Erythroblast (primary cell): ENCODE measurements at regions not wholly inside any gene's neighbourhood (a gene's known extent, or its start where the extent isn't known, plus 50 kb on each side); places are given as distances from the start of the nearest gene placed in this dataset.
"Not testable (repeated sequence)": the region's sequence is repeated elsewhere in the genome, so short reads cannot be mapped to it uniquely, and the experiment has no call there.

Experiments
- DNase-seq, 2 experiments: peaks; one replicate each; lab custom pipeline; 2025; lab: John Stamatoyannopoulos, UW
- GATA1 ChIP-seq: IDR thresholded peaks from 2 replicates; pipeline ENCODE4 v1.6.1; 2011; ENCODE audit warnings: low read depth, mild to moderate bottlenecking, control low read depth, low read length, moderate library complexity
- POLR2A ChIP-seq: IDR thresholded peaks from 2 replicates; pipeline ENCODE4 v1.6.1; 2011; ENCODE audit warnings: mild to moderate bottlenecking, low read length

DNA sequence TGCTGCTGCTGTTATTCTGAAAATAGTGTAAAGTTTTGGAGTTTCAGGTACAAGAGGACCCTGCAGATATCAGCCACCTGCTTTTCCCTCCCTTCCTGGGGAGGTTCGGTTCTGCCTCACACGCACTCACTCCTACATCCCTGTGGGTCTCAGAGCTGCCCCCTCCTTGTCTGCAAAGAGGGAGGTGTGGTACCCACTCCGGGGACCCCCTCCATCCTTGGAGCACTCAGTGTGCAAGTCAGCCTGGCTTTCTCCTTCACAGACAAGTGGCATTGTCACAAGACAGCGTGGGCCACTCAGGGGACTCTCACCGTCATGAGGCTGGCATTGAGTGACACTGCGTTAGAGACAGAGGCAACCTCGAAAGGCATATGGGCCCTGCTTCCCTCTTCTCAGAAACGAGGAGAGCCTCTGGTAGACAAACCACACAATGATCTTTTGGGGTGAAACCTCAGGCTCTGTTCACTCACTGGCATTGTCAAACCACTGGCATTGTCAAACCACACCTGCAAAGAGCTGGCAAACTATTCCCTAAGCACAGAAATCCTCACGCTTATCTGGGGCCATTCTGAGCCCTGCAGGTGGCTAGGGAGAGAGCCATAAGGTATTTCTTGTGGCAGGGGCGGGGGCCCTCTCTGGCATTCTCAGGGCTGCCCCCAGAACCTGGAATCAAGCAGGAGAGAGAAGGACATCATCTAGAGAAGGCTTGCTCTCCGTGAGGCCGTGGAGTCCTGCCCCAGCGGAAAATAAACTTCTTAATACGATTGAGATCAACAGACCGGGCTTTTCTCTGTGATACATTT lies 285.0 kb downstream of the SHOX start:
- no peak for DNase-seq
- TF ChIP-seq POLR2A (no peak), GATA1 (no peak)

DNA sequence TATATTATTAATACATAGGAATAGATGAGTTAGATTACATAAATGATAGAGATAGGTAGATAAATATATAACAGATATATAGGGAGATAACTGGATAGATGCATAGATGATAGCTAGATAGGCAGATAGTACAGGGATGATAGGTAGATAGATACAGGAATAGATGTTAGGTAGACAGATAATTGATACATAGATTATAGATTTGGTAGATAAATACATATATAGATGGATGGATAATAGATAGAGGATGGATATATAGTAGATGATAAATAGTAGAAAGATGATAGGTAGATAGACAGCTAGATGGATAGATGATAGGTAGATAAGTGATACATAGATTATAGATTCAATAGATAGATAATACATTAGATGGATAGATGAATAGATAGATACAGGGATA lies 283.6 kb downstream of the SHOX start:
- TF ChIP-seq GATA1 = no peak
- DNase-seq = no peak

DNA sequence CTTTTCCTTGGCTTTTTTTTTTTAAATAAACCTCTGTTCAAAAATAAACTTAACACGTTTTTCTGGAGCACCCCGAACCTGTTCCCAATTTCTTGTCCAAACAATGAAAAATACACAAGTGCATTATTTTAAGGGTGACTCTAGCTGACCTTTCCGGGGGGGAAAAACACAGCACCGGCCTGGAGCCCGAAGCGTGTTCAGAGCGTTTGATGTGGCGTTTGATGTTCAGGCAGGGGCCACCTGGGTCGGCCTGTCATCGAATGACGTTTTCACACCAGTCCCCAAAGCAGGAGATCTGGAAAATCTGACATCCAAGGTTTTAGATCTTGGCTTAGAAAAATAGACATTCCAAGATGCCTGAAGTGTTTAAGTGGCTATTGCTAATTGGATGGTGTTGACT lies 282.1 kb downstream of the SHOX start:
- TF ChIP-seq POLR2A (no peak), GATA1 (no peak)
- no peak for DNase-seq

- DNase-seq = not testable (repeated sequence)
Measured at GRCh38 chrX:909068-909467, 278.5 kb downstream of the SHOX start.

- no peak for DNase-seq
- TF ChIP-seq GATA1 (no peak), POLR2A (no peak)
Measured at GRCh38 chrX:906586-906985, 276.0 kb downstream of the SHOX start.

- no peak for TF ChIP-seq POLR2A
- no peak for TF ChIP-seq GATA1
- DNase-seq = no peak
Measured at GRCh38 chrX:905848-906566, 275.4 kb downstream of the SHOX start.

GRCh38 chrX:903116-903515 lies 272.5 kb downstream of the SHOX start:
- TF ChIP-seq GATA1 = no peak
- TF ChIP-seq POLR2A = no peak
- DNase-seq = no peak

- TF ChIP-seq GATA1 (no peak), POLR2A (no peak)
- DNase-seq = no peak
Measured at GRCh38 chrX:896256-896655, 265.7 kb downstream of the SHOX start.

GRCh38 chrX:889966-890651 lies 259.5 kb downstream of the SHOX start:
- DNase-seq = no peak
- TF ChIP-seq POLR2A (no peak), GATA1 (no peak)

DNA sequence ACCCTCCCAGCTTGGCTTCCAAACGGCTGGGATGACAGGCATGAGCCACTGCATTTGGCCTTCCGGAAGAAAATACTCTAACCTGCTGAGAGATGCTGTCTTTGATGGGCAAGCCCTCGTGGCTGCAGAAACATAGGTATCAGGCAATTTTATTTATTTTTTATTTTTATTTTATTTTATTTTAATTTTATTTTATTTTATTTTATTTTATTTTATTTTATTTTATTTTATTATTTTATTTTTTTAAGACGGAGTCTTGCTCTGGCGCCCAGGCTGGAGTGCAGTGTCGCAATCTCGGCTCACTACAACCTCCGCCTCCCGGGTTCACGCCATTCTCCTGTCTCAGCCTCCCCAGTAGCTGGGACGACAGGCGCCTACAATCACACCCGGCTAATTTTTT lies 257.1 kb downstream of the SHOX start:
- DNase-seq = not testable (repeated sequence)

DNA sequence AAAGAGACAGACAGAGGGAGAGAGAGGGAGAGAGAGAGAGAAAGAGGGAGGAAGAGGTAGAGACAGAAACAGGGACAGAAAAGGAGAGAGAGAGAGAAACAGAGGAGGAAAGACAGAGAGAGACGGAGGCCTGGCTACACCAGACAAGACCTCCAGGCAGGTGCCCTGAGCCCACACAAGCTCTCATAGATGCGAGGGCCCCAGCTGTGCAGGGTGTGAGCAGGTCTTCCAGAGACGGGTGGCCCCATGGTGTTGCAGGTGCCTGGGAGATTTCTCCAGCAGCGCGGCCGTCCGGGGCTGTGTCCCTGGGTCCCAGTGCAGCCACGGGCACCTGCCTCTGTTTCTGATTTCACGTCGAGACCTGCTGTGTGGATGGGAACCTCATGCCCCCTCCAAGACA lies 253.0 kb downstream of the SHOX start:
- DNase-seq = no peak
- TF ChIP-seq POLR2A (no peak), GATA1 (no peak)

DNA sequence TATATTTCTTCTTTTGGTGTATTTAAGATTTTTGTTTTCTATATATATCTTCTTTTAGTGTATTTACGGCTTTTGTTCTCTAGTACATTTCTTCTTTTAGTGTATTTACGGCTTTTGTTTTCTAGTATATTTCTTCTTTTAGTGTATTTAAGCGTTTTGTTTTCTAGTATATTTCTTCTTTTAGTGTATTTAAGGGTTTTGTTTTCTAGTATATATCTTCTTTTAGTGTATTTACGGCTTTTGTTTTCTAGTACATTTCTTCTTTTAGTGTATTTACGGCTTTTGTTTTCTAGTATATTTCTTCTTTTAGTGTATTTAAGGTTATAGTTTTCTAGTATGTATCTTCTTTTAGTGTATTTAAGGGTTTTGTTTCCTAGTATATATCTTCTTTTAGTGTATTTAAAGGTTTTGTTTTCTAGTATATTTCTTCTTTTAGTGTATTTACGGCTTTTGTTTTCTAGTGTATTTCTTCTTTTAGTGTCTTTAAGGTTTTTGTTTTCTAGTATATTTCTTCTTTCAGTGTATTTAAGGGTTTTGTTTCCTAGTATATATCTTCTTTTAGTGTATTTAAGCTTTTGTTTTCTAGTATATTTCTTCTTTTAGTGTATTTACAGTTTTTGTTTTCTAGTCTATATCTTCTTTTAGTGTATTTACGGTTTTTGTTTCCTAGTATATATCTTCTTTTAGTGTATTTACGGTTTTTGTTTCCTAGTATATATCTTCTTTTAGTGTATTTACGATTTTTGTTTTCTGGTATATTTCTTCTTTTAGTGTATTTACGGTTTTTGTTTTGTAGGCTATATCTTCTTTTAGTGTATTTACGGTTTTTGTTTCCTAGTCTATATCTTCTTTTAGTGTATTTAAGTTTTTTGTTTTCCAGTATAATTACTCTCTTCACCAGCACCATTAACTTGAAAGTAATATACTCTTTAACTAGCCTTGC lies 249.4 kb downstream of the SHOX start:
- DNase-seq = not testable (repeated sequence)

DNA sequence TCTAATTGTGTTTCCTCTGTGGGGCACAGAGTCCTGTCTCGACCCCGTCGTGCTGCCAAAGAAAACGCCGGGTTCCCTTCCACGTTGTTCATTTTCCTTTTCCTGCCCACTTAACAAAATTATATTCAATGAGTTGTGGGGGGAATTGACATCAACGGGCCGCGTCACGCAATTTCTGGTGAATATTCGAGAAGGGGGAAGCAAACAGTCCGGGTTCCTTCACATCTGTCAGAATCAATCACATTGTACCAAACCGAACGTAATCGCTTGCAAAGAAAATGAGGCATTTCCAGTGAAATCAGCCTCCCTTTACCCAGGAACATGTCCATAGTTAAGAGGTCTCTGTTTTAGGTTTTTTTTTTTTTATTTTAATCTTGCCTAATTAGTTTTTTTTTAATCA lies 243.5 kb downstream of the SHOX start:
- DNase-seq = no peak
- TF ChIP-seq GATA1 (no peak), POLR2A (no peak)
